GM19025 (cell line): ENCODE measurements at regions not wholly inside any gene's neighbourhood (a gene's known extent, or its start where the extent isn't known, plus 50 kb on each side); places are given as distances from the start of the nearest gene placed in this dataset.

ENCODE experiments used
- ATAC-seq: cut with Tn5 transposase; IDR thresholded peaks from one replicate; pipeline ENCODE4 v1.9.1; 2021; ENCODE audit warnings: mild to moderate bottlenecking, low read depth, moderate library complexity; ENCODE audit not compliant: unreplicated experiment

GRCh38 chr2:3071685-3072263 is 305.8 kb downstream of the EIPR1 start:
- ATAC-seq: no peak

GRCh38 chr2:3066831-3067230 is 310.8 kb downstream of the EIPR1 start:
- no peak for ATAC-seq

GRCh38 chr2:3065928-3066327 is 311.7 kb downstream of the EIPR1 start:
- no peak for ATAC-seq

- no peak for ATAC-seq
These were observed 314.9 kb downstream of the EIPR1 start for GRCh38 chr2:3062476-3063260.

- ATAC-seq: no peak
These were observed 317.6 kb downstream of the EIPR1 start for GRCh38 chr2:3060049-3060448.

- ATAC-seq: no peak
These were observed 318.3 kb downstream of the EIPR1 start for GRCh38 chr2:3059141-3059925.

- no peak for ATAC-seq
These were observed 323.6 kb downstream of the EIPR1 start for GRCh38 chr2:3054066-3054465.

- ATAC-seq: no peak
These were observed 326.4 kb downstream of the EIPR1 start for GRCh38 chr2:3051266-3051665.

GRCh38 chr2:3046170-3046865 is 331.3 kb downstream of the EIPR1 start:
- ATAC-seq: no peak

GRCh38 chr2:3045318-3045921 is 332.2 kb downstream of the EIPR1 start:
- ATAC-seq: no peak

GRCh38 chr2:3044587-3045317 is 332.9 kb downstream of the EIPR1 start:
- ATAC-seq: no peak

- no peak for ATAC-seq
These were observed 333.9 kb downstream of the EIPR1 start for GRCh38 chr2:3043726-3044125.

- no peak for ATAC-seq
These were observed 334.7 kb downstream of the EIPR1 start for GRCh38 chr2:3042601-3043585.

- ATAC-seq: no peak
These were observed 335.6 kb downstream of the EIPR1 start for GRCh38 chr2:3041841-3042600.

- no peak for ATAC-seq
These were observed 336.4 kb downstream of the EIPR1 start for GRCh38 chr2:3041246-3041645.

- ATAC-seq: no peak
These were observed 337.0 kb downstream of the EIPR1 start for GRCh38 chr2:3040496-3041140.

- no peak for ATAC-seq
These were observed 337.6 kb downstream of the EIPR1 start for GRCh38 chr2:3040066-3040428.
